ENCODE measurements at regions not wholly inside any gene's neighbourhood (a gene's known extent, or its start where the extent isn't known, plus 50 kb on each side); places are given as distances from the start of the nearest gene placed in this dataset.
A peak's percentile ranks its signal among the peaks of the same experiment; 100 is the strongest.

DNA sequence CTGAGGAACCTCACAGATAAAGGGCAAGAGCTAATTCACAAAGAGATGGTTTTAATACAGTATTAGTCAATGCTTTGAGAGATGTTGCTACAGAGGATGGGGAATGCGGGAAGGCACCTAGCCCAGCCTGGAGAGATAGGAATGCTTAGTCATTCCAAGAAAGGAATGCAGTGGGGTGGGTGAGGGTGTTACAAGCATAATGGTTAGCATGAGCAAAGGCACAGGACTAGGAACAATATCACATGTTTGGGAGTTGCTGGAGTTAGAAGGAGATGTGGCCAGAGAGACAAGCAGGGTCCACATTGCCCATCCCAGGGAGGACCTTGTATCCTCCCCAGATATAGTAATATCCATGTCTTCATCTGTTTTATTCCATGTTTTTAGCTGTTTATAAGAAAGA lies 107.0 kb upstream of the OGFRL1 start (continued):
- TF ChIP-seq, protein P1, sequence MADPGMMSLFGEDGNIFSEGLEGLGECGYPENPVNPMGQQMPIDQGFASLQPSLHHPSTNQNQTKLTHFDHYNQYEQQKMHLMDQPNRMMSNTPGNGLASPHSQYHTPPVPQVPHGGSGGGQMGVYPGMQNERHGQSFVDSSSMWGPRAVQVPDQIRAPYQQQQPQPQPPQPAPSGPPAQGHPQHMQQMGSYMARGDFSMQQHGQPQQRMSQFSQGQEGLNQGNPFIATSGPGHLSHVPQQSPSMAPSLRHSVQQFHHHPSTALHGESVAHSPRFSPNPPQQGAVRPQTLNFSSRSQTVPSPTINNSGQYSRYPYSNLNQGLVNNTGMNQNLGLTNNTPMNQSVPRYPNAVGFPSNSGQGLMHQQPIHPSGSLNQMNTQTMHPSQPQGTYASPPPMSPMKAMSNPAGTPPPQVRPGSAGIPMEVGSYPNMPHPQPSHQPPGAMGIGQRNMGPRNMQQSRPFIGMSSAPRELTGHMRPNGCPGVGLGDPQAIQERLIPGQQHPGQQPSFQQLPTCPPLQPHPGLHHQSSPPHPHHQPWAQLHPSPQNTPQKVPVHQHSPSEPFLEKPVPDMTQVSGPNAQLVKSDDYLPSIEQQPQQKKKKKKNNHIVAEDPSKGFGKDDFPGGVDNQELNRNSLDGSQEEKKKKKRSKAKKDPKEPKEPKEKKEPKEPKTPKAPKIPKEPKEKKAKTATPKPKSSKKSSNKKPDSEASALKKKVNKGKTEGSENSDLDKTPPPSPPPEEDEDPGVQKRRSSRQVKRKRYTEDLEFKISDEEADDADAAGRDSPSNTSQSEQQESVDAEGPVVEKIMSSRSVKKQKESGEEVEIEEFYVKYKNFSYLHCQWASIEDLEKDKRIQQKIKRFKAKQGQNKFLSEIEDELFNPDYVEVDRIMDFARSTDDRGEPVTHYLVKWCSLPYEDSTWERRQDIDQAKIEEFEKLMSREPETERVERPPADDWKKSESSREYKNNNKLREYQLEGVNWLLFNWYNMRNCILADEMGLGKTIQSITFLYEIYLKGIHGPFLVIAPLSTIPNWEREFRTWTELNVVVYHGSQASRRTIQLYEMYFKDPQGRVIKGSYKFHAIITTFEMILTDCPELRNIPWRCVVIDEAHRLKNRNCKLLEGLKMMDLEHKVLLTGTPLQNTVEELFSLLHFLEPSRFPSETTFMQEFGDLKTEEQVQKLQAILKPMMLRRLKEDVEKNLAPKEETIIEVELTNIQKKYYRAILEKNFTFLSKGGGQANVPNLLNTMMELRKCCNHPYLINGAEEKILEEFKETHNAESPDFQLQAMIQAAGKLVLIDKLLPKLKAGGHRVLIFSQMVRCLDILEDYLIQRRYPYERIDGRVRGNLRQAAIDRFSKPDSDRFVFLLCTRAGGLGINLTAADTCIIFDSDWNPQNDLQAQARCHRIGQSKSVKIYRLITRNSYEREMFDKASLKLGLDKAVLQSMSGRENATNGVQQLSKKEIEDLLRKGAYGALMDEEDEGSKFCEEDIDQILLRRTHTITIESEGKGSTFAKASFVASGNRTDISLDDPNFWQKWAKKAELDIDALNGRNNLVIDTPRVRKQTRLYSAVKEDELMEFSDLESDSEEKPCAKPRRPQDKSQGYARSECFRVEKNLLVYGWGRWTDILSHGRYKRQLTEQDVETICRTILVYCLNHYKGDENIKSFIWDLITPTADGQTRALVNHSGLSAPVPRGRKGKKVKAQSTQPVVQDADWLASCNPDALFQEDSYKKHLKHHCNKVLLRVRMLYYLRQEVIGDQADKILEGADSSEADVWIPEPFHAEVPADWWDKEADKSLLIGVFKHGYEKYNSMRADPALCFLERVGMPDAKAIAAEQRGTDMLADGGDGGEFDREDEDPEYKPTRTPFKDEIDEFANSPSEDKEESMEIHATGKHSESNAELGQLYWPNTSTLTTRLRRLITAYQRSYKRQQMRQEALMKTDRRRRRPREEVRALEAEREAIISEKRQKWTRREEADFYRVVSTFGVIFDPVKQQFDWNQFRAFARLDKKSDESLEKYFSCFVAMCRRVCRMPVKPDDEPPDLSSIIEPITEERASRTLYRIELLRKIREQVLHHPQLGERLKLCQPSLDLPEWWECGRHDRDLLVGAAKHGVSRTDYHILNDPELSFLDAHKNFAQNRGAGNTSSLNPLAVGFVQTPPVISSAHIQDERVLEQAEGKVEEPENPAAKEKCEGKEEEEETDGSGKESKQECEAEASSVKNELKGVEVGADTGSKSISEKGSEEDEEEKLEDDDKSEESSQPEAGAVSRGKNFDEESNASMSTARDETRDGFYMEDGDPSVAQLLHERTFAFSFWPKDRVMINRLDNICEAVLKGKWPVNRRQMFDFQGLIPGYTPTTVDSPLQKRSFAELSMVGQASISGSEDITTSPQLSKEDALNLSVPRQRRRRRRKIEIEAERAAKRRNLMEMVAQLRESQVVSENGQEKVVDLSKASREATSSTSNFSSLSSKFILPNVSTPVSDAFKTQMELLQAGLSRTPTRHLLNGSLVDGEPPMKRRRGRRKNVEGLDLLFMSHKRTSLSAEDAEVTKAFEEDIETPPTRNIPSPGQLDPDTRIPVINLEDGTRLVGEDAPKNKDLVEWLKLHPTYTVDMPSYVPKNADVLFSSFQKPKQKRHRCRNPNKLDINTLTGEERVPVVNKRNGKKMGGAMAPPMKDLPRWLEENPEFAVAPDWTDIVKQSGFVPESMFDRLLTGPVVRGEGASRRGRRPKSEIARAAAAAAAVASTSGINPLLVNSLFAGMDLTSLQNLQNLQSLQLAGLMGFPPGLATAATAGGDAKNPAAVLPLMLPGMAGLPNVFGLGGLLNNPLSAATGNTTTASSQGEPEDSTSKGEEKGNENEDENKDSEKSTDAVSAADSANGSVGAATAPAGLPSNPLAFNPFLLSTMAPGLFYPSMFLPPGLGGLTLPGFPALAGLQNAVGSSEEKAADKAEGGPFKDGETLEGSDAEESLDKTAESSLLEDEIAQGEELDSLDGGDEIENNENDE (IDR thresholded peaks at IDR 0.05; ENCODE audit: insufficient replicate concordance, low read length) = peak; percentile 69
- TF ChIP-seq, protein P2, sequence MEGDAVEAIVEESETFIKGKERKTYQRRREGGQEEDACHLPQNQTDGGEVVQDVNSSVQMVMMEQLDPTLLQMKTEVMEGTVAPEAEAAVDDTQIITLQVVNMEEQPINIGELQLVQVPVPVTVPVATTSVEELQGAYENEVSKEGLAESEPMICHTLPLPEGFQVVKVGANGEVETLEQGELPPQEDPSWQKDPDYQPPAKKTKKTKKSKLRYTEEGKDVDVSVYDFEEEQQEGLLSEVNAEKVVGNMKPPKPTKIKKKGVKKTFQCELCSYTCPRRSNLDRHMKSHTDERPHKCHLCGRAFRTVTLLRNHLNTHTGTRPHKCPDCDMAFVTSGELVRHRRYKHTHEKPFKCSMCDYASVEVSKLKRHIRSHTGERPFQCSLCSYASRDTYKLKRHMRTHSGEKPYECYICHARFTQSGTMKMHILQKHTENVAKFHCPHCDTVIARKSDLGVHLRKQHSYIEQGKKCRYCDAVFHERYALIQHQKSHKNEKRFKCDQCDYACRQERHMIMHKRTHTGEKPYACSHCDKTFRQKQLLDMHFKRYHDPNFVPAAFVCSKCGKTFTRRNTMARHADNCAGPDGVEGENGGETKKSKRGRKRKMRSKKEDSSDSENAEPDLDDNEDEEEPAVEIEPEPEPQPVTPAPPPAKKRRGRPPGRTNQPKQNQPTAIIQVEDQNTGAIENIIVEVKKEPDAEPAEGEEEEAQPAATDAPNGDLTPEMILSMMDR (IDR thresholded peaks at IDR 0.05; ENCODE audit: control extremely low read depth in 1 of 3, insufficient read depth in 1 of 3, low read depth in 1 of 3, low read length in 3 of 3) = no peak
- TF ChIP-seq TEAD4 (IDR thresholded peaks at IDR 0.05; ENCODE audit: low read depth, low read length) (peak; percentile 97), TAF1 (IDR thresholded peaks at IDR 0.05; ENCODE audit: low read depth, low read length) (no peak), ZNF274 (IDR thresholded peaks at IDR 0.05; ENCODE audit: borderline replicate concordance, extremely low read depth, low read length) (no peak), CEBPB (IDR thresholded peaks at IDR 0.05; ENCODE audit: low read depth, low read length) (peak; percentile 49; the same call in 1 of the 2 replicates), MAFK (IDR thresholded peaks at IDR 0.05; ENCODE audit: low read depth, low read length) (peak; percentile 96), CTBP2 (IDR thresholded peaks at IDR 0.05; ENCODE audit: borderline replicate concordance, insufficient read depth, insufficient read length, low read length) (no peak), GTF2F1 (IDR thresholded peaks at IDR 0.05; ENCODE audit: borderline replicate concordance, low read depth, low read length) (no peak)
